ENCODE measurements at regions not wholly inside any gene's neighbourhood (a gene's known extent, or its start where the extent isn't known, plus 50 kb on each side); places are given as distances from the start of the nearest gene placed in this dataset.

DNA sequence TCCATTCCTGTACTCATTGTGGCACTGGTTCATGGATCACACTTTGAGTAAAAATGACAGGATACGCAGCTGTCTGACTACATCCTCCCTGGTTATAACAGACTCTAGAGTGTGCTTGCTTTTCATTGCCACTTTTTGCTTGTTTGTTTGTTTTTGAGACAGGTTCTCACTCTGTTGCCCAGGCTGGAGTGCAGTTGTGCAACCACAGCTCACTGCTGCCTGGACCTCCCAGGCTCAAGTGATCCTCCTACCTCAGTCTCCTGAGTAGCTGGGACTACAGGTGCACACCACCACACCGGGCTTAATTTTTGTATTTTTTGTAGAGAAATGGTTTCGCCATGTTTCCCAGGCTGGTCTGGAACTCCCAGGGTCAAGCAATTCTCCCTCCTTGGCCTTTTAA, 89.3 kb upstream of the ROBO2 start:
- TF ChIP-seq, protein P1, sequence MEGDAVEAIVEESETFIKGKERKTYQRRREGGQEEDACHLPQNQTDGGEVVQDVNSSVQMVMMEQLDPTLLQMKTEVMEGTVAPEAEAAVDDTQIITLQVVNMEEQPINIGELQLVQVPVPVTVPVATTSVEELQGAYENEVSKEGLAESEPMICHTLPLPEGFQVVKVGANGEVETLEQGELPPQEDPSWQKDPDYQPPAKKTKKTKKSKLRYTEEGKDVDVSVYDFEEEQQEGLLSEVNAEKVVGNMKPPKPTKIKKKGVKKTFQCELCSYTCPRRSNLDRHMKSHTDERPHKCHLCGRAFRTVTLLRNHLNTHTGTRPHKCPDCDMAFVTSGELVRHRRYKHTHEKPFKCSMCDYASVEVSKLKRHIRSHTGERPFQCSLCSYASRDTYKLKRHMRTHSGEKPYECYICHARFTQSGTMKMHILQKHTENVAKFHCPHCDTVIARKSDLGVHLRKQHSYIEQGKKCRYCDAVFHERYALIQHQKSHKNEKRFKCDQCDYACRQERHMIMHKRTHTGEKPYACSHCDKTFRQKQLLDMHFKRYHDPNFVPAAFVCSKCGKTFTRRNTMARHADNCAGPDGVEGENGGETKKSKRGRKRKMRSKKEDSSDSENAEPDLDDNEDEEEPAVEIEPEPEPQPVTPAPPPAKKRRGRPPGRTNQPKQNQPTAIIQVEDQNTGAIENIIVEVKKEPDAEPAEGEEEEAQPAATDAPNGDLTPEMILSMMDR (IDR thresholded peaks at IDR 0.05; ENCODE audit: insufficient read depth, low read length): no peak
- TF ChIP-seq SPI1 (IDR thresholded peaks at IDR 0.05; ENCODE audit: borderline replicate concordance, low read depth): no peak
- TF ChIP-seq, protein P2, sequence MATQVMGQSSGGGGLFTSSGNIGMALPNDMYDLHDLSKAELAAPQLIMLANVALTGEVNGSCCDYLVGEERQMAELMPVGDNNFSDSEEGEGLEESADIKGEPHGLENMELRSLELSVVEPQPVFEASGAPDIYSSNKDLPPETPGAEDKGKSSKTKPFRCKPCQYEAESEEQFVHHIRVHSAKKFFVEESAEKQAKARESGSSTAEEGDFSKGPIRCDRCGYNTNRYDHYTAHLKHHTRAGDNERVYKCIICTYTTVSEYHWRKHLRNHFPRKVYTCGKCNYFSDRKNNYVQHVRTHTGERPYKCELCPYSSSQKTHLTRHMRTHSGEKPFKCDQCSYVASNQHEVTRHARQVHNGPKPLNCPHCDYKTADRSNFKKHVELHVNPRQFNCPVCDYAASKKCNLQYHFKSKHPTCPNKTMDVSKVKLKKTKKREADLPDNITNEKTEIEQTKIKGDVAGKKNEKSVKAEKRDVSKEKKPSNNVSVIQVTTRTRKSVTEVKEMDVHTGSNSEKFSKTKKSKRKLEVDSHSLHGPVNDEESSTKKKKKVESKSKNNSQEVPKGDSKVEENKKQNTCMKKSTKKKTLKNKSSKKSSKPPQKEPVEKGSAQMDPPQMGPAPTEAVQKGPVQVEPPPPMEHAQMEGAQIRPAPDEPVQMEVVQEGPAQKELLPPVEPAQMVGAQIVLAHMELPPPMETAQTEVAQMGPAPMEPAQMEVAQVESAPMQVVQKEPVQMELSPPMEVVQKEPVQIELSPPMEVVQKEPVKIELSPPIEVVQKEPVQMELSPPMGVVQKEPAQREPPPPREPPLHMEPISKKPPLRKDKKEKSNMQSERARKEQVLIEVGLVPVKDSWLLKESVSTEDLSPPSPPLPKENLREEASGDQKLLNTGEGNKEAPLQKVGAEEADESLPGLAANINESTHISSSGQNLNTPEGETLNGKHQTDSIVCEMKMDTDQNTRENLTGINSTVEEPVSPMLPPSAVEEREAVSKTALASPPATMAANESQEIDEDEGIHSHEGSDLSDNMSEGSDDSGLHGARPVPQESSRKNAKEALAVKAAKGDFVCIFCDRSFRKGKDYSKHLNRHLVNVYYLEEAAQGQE (IDR thresholded peaks at IDR 0.05; ENCODE audit: insufficient replicate concordance, low read depth): no peak
- TF ChIP-seq POLR2AphosphoS5 (IDR thresholded peaks at IDR 0.05; ENCODE audit: low read depth): no peak
- no peak for TF ChIP-seq GABPA (IDR thresholded peaks at IDR 0.05; ENCODE audit: low read depth)
- no peak overlapping the region for H3K27ac ChIP-seq (replicated peaks)
- H3K27me3 ChIP-seq (ENCODE audit: insufficient read depth, poor library complexity, severe bottlenecking): no peaks in the 10 kb centered on the region

DNA sequence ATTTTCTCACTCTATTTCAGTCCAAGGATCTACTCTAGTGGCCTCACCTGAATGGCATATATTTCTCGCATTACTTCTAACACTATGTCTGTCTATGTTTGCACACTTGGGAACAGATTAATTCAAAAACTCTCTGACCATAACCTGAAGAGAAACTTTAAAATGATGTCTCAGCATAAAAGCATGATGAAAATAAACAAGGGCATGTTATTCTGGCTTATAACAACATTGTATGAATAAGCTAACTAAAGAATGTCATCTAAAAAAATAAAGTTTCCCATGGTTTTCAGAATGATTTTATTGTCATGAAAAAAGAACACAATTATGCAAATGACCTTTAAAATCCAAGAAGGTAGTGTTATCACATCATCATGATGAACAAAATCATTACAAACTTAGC, 85.5 kb upstream of the ROBO2 start:
- TF ChIP-seq GABPA (IDR thresholded peaks at IDR 0.05; ENCODE audit: low read depth) (no peak), POLR2AphosphoS5 (IDR thresholded peaks at IDR 0.05; ENCODE audit: low read depth) (no peak), SPI1 (IDR thresholded peaks at IDR 0.05; ENCODE audit: borderline replicate concordance, low read depth) (no peak)
- TF ChIP-seq, protein P2 (IDR thresholded peaks at IDR 0.05; ENCODE audit: insufficient replicate concordance, low read depth): no peak
- TF ChIP-seq, protein P1 (IDR thresholded peaks at IDR 0.05; ENCODE audit: insufficient read depth, low read length): no peak
- Histone ChIP-seq H3K27me3 (ENCODE audit: insufficient read depth, poor library complexity, severe bottlenecking) (no peaks in the 10 kb centered on the region), H3K4me3 (replicated peaks; ENCODE audit: insufficient read depth, low read length) (no peak overlapping the region), H3K27ac (replicated peaks) (no peak overlapping the region)
- no peak for DNase-seq (ENCODE audit: low read depth in 1 of 2, low spot score in 1 of 2)

More for the DNA sequence above, 89.3 kb upstream of the ROBO2 start:
- DNase-seq (ENCODE audit: low read depth in 1 of 2, low spot score in 1 of 2): no peak
- H3K4me3 ChIP-seq (replicated peaks; ENCODE audit: insufficient read depth, low read length): no peak overlapping the region

DNA sequence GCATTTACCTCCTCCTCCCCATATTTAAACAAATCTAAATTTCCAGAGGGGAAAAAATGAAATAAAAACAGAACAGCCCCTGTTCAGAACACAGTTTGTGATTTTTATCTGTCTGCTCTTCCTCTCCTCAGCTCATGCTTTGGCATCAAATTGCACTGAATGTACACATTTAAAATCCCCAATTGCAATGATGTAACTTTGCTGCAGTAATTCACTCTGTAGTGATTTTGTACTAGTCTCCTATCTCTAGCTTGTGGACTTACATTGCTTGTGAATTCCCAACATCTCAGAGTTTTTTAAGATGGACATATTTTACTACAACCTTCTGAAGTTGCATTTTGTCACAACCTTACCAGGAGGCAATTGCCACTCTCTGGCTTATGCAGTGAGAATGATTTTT, 81.6 kb upstream of the ROBO2 start:
- Histone ChIP-seq H3K4me3 (replicated peaks; ENCODE audit: insufficient read depth, low read length) (no peak overlapping the region), H3K27me3 (ENCODE audit: insufficient read depth, poor library complexity, severe bottlenecking) (no peaks in the 10 kb centered on the region), H3K27ac (replicated peaks) (no peak overlapping the region)
- TF ChIP-seq SPI1 (IDR thresholded peaks at IDR 0.05; ENCODE audit: borderline replicate concordance, low read depth) (no peak), POLR2AphosphoS5 (IDR thresholded peaks at IDR 0.05; ENCODE audit: low read depth) (no peak), GABPA (IDR thresholded peaks at IDR 0.05; ENCODE audit: low read depth) (no peak)
- TF ChIP-seq, protein P1 (IDR thresholded peaks at IDR 0.05; ENCODE audit: insufficient read depth, low read length): no peak
- TF ChIP-seq, protein P2 (IDR thresholded peaks at IDR 0.05; ENCODE audit: insufficient replicate concordance, low read depth): no peak
- no peak for DNase-seq (ENCODE audit: low read depth in 1 of 2, low spot score in 1 of 2)

Measured in HL-60 (cell line).